Vagina (tissue), 2 donors: ENCODE measurements at regions not wholly inside any gene's neighbourhood (a gene's known extent, or its start where the extent isn't known, plus 50 kb on each side); places are given as distances from the start of the nearest gene placed in this dataset.

Source experiments
- POLR2A ChIP-seq, 2 donors: fragments of 450-650 bp; IDR thresholded peaks; one replicate each; pipeline ENCODE4 v1.6.1; 2017; ENCODE audit warnings: antibody characterized with exemption in 2 of 2, mild to moderate bottlenecking in 2 of 2, moderate library complexity in 2 of 2
- TF ChIP-seq, protein P1 (sequence below), 3 experiments: fragments of 450-650 bp in 2 of 3; fragments of 200-600 bp in 1 of 3; sonication (generic) in 1 of 3; IDR thresholded peaks; one replicate each; pipeline ENCODE4 v1.5.1; 2017 to 2019; ENCODE audit warnings: antibody characterized with exemption in 3 of 3, mild to moderate bottlenecking in 2 of 3, moderate library complexity in 2 of 3

DNA sequence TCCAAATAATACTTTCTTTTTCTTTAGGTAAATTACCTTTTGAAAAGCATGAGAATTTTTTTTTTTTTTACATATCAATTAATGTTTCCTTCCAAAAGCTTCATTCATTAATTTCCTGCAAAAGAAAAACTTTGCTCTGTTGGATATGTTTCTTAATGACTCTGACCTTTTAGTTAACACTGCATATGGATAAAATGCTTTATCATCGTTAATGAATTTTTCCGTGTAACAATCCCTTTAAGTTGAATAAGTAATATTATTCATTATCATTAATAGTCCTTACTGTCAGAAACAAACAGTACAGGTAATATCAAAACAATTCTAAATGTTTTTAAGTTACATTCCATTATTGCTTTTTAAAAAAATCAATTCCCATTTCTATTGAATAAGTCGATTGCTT, 345.1 kb downstream of the SAMD5 start:
- TF ChIP-seq, protein P1, sequence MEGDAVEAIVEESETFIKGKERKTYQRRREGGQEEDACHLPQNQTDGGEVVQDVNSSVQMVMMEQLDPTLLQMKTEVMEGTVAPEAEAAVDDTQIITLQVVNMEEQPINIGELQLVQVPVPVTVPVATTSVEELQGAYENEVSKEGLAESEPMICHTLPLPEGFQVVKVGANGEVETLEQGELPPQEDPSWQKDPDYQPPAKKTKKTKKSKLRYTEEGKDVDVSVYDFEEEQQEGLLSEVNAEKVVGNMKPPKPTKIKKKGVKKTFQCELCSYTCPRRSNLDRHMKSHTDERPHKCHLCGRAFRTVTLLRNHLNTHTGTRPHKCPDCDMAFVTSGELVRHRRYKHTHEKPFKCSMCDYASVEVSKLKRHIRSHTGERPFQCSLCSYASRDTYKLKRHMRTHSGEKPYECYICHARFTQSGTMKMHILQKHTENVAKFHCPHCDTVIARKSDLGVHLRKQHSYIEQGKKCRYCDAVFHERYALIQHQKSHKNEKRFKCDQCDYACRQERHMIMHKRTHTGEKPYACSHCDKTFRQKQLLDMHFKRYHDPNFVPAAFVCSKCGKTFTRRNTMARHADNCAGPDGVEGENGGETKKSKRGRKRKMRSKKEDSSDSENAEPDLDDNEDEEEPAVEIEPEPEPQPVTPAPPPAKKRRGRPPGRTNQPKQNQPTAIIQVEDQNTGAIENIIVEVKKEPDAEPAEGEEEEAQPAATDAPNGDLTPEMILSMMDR (IDR thresholded peaks at IDR 0.05), result no peak
- TF ChIP-seq POLR2A (IDR thresholded peaks at IDR 0.05), result no peak
